ENCODE measurements at regions not wholly inside any gene's neighbourhood (a gene's known extent, or its start where the extent isn't known, plus 50 kb on each side); places are given as distances from the start of the nearest gene placed in this dataset.
A peak's percentile ranks its signal among the peaks of the same experiment; 100 is the strongest.
"Not testable (repeated sequence)": the region's sequence is repeated elsewhere in the genome, so short reads cannot be mapped to it uniquely, and the experiment has no call there.

- no peak for DNase-seq (ENCODE audit: low read depth in 1 of 2, low spot score in 1 of 2)
Measured at GRCh38 chr3:170711786-170712185, 125.9 kb upstream of the SLC7A14 start.

- no peak for DNase-seq (ENCODE audit: low read depth in 1 of 2, low spot score in 1 of 2)
Measured at GRCh38 chr3:170709046-170709445, 123.2 kb upstream of the SLC7A14 start.

GRCh38 chr3:170707899-170708298 is 122.0 kb upstream of the SLC7A14 start:
- no peak for DNase-seq (ENCODE audit: low read depth in 1 of 2, low spot score in 1 of 2)

- DNase-seq (ENCODE audit: low read depth in 1 of 2, low spot score in 1 of 2) = no peak
Measured at GRCh38 chr3:170705131-170705530, 119.3 kb upstream of the SLC7A14 start.

GRCh38 chr3:170703121-170703588 is 117.3 kb upstream of the SLC7A14 start:
- no peak for DNase-seq (ENCODE audit: low read depth in 1 of 2, low spot score in 1 of 2)

GRCh38 chr3:170701696-170702678 is 116.1 kb upstream of the SLC7A14 start:
- DNase-seq (ENCODE audit: low read depth in 1 of 2, low spot score in 1 of 2) = no peak

GRCh38 chr3:170700054-170700404 is 114.2 kb upstream of the SLC7A14 start:
- no peak for DNase-seq (ENCODE audit: low read depth in 1 of 2, low spot score in 1 of 2)

GRCh38 chr3:170699158-170700053 is 113.5 kb upstream of the SLC7A14 start:
- DNase-seq (ENCODE audit: low read depth in 1 of 2, low spot score in 1 of 2) = no peak

- DNase-seq (ENCODE audit: low read depth in 1 of 2, low spot score in 1 of 2) = no peak
Measured at GRCh38 chr3:170697908-170698307, 112.0 kb upstream of the SLC7A14 start.

GRCh38 chr3:170697131-170697530 is 111.3 kb upstream of the SLC7A14 start:
- no peak for DNase-seq (ENCODE audit: low read depth in 1 of 2, low spot score in 1 of 2)

- DNase-seq (ENCODE audit: low read depth in 1 of 2, low spot score in 1 of 2) = no peak
Measured at GRCh38 chr3:170695486-170696064, 109.7 kb upstream of the SLC7A14 start.

- DNase-seq (ENCODE audit: low read depth in 1 of 2, low spot score in 1 of 2) = no peak
Measured at GRCh38 chr3:170692720-170693119, 106.8 kb upstream of the SLC7A14 start.

GRCh38 chr3:170690661-170690981 is 104.7 kb upstream of the SLC7A14 start:
- DNase-seq (ENCODE audit: low read depth in 1 of 2, low spot score in 1 of 2) = no peak

- peak; percentile 11 to 21 for DNase-seq (ENCODE audit: low read depth in 1 of 2, low spot score in 1 of 2)
Measured at GRCh38 chr3:170689893-170690660, 104.2 kb upstream of the SLC7A14 start.

- DNase-seq (ENCODE audit: low read depth in 1 of 2, low spot score in 1 of 2) = no peak
Measured at GRCh38 chr3:170689296-170689829, 103.5 kb upstream of the SLC7A14 start.

GRCh38 chr3:170688222-170688621 is 102.3 kb upstream of the SLC7A14 start:
- DNase-seq (ENCODE audit: low read depth in 1 of 2, low spot score in 1 of 2) = not testable (repeated sequence)

- no peak for DNase-seq (ENCODE audit: low read depth in 1 of 2, low spot score in 1 of 2)
Measured at GRCh38 chr3:170680593-170680992, 94.7 kb upstream of the SLC7A14 start.

GRCh38 chr3:170679190-170679589 is 93.3 kb upstream of the SLC7A14 start:
- DNase-seq (ENCODE audit: low read depth in 1 of 2, low spot score in 1 of 2) = no peak

GRCh38 chr3:170670504-170670903 is 84.6 kb upstream of the SLC7A14 start:
- DNase-seq (ENCODE audit: low read depth in 1 of 2, low spot score in 1 of 2) = no peak

- DNase-seq (ENCODE audit: low read depth in 1 of 2, low spot score in 1 of 2) = not testable (repeated sequence)
Measured at GRCh38 chr3:170662986-170663385, 77.1 kb upstream of the SLC7A14 start.
